ENCODE measurements at regions not wholly inside any gene's neighbourhood (a gene's known extent, or its start where the extent isn't known, plus 50 kb on each side); places are given as distances from the start of the nearest gene placed in this dataset.

DNA sequence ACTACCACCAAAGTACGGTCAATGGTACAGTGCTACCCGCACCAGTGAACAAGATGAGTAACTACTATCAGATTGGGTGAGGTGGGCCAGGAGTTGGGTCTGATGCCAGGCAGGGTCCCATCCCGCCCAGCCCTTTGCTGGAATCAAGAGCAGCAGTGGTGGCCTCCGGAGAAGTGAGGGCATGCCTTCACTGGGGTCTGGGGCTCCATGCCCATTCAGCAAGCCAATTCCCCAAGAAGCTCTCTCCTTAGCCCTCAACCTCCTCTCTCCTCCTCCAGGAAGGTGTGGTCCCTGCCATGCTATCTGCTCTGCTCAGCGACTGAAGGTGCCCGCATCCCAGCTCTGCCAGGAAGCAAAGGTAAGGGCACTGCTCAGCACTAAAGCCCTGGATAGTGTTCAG lies 62.7 kb upstream of the CPLX2 start:
- no peak overlapping the region for H3K27ac Mint-ChIP-seq
- H3K9me3 Mint-ChIP-seq: peaks cover 0 to 5% (median 0%) of the 10 kb centered on the region in 7 donors
- H3K4me3 Mint-ChIP-seq: no peak overlapping the region
- no peaks in the 10 kb centered on the region for H3K36me3 ChIP-seq (ENCODE audit: control insufficient read depth, insufficient read depth, low read length)
- H3K27me3 Mint-ChIP-seq: peaks cover 10% of the 10 kb centered on the region
- H3K4me1 ChIP-seq (ENCODE audit: control insufficient read depth, insufficient read depth, low read length, poor library complexity, severe bottlenecking): no peaks in the 10 kb centered on the region
- ATAC-seq (ENCODE audit: low read depth in 2 of 2): no peak
- no peaks in the 10 kb centered on the region for H3K27me3 ChIP-seq (ENCODE audit: control insufficient read depth, insufficient read depth, low read length)
- H3K4me3 ChIP-seq (ENCODE audit: low read depth, low read length): no peak overlapping the region
- no peaks in the 10 kb centered on the region for H3K4me1 Mint-ChIP-seq
- no peak for DNase-seq
- H3K9me3 ChIP-seq (ENCODE audit: control insufficient read depth in 2 of 2, low read length in 2 of 2): no peaks in the 10 kb centered on the region
- no peaks in the 10 kb centered on the region for H3K36me3 Mint-ChIP-seq
- no peak overlapping the region for H3K27ac ChIP-seq (ENCODE audit: insufficient read depth, low read length, poor library complexity, severe bottlenecking)

GRCh38 chr5:175809531-175810121 lies 61.8 kb upstream of the CPLX2 start:
- Mint-ChIP-seq H3K27me3 (peaks cover 14% of the 10 kb centered on the region), H3K9me3 (peaks cover 0 to 5% (median 0%) of the 10 kb centered on the region in 7 donors)

GRCh38 chr5:175810457-175810856 lies 60.9 kb upstream of the CPLX2 start:
- DNase-seq: no peak
- no peaks in the 10 kb centered on the region for H3K36me3 Mint-ChIP-seq

More at GRCh38 chr5:175809531-175810121, 61.8 kb upstream of the CPLX2 start:
- no peaks in the 10 kb centered on the region for H3K36me3 ChIP-seq (ENCODE audit: control insufficient read depth, insufficient read depth, low read length)
- H3K4me1 ChIP-seq (ENCODE audit: control insufficient read depth, insufficient read depth, low read length, poor library complexity, severe bottlenecking): no peaks in the 10 kb centered on the region
- H3K4me3 Mint-ChIP-seq: no peak overlapping the region
- H3K27ac ChIP-seq (ENCODE audit: insufficient read depth, low read length, poor library complexity, severe bottlenecking): no peak overlapping the region
- no peaks in the 10 kb centered on the region for H3K27me3 ChIP-seq (ENCODE audit: control insufficient read depth, insufficient read depth, low read length)
- DNase-seq: no peak
- no peaks in the 10 kb centered on the region for H3K4me1 Mint-ChIP-seq
- no peak for ATAC-seq (ENCODE audit: low read depth in 2 of 2)
- no peaks in the 10 kb centered on the region for H3K36me3 Mint-ChIP-seq
- no peak overlapping the region for H3K4me3 ChIP-seq (ENCODE audit: low read depth, low read length)
- no peaks in the 10 kb centered on the region for H3K9me3 ChIP-seq (ENCODE audit: control insufficient read depth in 2 of 2, low read length in 2 of 2)
- H3K27ac Mint-ChIP-seq: no peak overlapping the region

DNA sequence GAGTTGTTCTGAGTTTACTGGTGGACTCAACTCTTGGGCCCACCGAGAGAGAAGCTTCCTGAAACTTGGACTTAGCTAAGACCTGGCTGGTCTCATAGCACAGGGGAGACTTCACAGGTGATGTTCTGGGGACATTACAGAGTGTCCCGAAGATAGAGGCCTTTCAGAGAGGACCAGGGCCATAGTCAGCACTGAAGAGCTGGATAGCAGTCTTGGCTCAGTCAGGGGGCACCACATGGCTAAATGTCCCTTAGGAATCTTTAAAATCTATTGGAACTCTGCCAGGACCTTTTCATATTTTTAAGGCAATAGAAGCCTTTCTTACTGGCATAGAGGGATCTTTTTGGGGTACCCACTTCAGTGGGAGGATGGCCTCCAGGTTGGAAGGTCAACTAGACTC lies 59.8 kb upstream of the CPLX2 start:
- H3K27ac ChIP-seq (ENCODE audit: insufficient read depth, low read length, poor library complexity, severe bottlenecking): no peak overlapping the region
- H3K4me1 ChIP-seq (ENCODE audit: control insufficient read depth, insufficient read depth, low read length, poor library complexity, severe bottlenecking): no peaks in the 10 kb centered on the region
- H3K27me3 Mint-ChIP-seq: peaks cover 9% of the 10 kb centered on the region
- no peak overlapping the region for H3K4me3 Mint-ChIP-seq
- no peaks in the 10 kb centered on the region for H3K9me3 ChIP-seq (ENCODE audit: control insufficient read depth in 2 of 2, low read length in 2 of 2)
- H3K27ac Mint-ChIP-seq: no peak overlapping the region
- no peaks in the 10 kb centered on the region for H3K36me3 ChIP-seq (ENCODE audit: control insufficient read depth, insufficient read depth, low read length)
- no peaks in the 10 kb centered on the region for H3K36me3 Mint-ChIP-seq
- DNase-seq: no peak
- H3K27me3 ChIP-seq (ENCODE audit: control insufficient read depth, insufficient read depth, low read length): no peaks in the 10 kb centered on the region
- no peak for ATAC-seq (ENCODE audit: low read depth in 2 of 2)
- H3K4me1 Mint-ChIP-seq: no peaks in the 10 kb centered on the region
- no peak overlapping the region for H3K4me3 ChIP-seq (ENCODE audit: low read depth, low read length)
- peaks cover 0 to 5% (median 0%) of the 10 kb centered on the region in 7 donors for H3K9me3 Mint-ChIP-seq

More at GRCh38 chr5:175810457-175810856, 60.9 kb upstream of the CPLX2 start:
- Histone ChIP-seq H3K4me3 (ENCODE audit: low read depth, low read length) (no peak overlapping the region), H3K9me3 (ENCODE audit: control insufficient read depth in 2 of 2, low read length in 2 of 2) (no peaks in the 10 kb centered on the region), H3K4me1 (ENCODE audit: control insufficient read depth, insufficient read depth, low read length, poor library complexity, severe bottlenecking) (no peaks in the 10 kb centered on the region), H3K27me3 (ENCODE audit: control insufficient read depth, insufficient read depth, low read length) (no peaks in the 10 kb centered on the region), H3K27ac (ENCODE audit: insufficient read depth, low read length, poor library complexity, severe bottlenecking) (no peak overlapping the region), H3K36me3 (ENCODE audit: control insufficient read depth, insufficient read depth, low read length) (no peaks in the 10 kb centered on the region)
- Mint-ChIP-seq H3K27ac (no peak overlapping the region), H3K4me3 (no peak overlapping the region), H3K4me1 (no peaks in the 10 kb centered on the region), H3K27me3 (peaks cover 14% of the 10 kb centered on the region), H3K9me3 (peaks cover 0 to 5% (median 0%) of the 10 kb centered on the region in 7 donors)
- no peak for ATAC-seq (ENCODE audit: low read depth in 2 of 2)

DNA sequence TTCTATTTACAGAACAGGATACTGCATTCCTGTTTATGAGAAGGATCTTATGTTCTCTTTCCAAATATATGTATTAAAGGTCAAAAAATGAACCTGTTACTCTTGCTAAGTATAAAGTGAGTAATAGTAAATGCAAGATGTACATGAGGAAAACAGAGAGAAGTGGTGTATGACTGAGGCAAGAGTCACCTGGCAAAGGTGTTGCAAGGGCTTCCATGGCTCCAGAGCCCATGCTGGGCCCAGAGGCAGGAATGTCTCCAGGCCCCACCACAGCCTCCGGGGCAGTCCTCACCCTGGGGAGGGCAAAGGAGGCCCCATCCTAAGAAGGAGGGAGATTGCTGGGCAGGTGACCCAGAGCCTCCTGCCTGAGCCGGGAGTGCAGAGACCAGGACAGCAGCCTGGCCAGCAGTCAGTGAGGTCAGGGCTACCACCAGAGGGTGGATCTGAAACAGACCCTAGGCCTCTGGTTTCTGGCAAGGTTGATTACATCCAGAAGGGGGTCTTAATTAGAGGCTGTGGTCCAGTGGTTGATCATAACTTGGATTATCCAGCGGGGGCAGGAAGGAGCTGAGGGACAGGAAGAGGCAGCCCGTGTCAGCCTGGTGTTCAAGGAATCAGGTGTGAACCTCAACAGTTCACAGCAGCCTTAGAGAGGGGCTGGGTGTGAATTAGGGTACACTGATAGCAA lies 57.3 kb upstream of the CPLX2 start:
- Mint-ChIP-seq H3K4me1 (no peaks in the 10 kb centered on the region), H3K4me3 (no peak overlapping the region), H3K27ac (no peak overlapping the region), H3K27me3 (peaks cover 9% of the 10 kb centered on the region), H3K9me3 (peaks cover 0 to 3% (median 0%) of the 10 kb centered on the region in 7 donors), H3K36me3 (no peaks in the 10 kb centered on the region)
- no peaks in the 10 kb centered on the region for H3K36me3 ChIP-seq (ENCODE audit: control insufficient read depth, insufficient read depth, low read length)
- H3K4me3 ChIP-seq (ENCODE audit: low read depth, low read length): no peak overlapping the region
- no peak for ATAC-seq (ENCODE audit: low read depth in 2 of 2)
- H3K27ac ChIP-seq (ENCODE audit: insufficient read depth, low read length, poor library complexity, severe bottlenecking): no peak overlapping the region
- no peaks in the 10 kb centered on the region for H3K9me3 ChIP-seq (ENCODE audit: control insufficient read depth in 2 of 2, low read length in 2 of 2)
- DNase-seq: no peak
- H3K27me3 ChIP-seq (ENCODE audit: control insufficient read depth, insufficient read depth, low read length): no peaks in the 10 kb centered on the region
- no peaks in the 10 kb centered on the region for H3K4me1 ChIP-seq (ENCODE audit: control insufficient read depth, insufficient read depth, low read length, poor library complexity, severe bottlenecking)

DNA sequence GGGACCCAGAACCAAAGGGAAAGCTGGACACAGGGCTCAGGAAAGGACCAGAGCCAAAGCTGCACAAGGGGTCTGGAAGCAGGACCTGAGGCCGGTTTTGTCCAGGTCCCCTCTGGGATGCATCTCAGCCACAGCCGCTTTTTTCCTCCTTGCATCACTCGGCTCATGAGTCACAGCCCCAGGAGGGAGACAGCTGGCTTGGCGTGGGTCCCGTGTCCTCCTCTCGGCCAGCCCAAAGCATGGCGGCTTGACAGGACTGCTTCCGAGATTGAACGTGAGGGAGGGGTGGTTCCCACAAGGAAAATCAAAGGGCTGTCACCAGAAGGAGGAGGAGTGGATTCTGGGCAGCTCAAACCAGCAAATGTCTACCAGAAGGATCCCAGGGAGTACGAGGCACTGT lies 56.7 kb upstream of the CPLX2 start:
- DNase-seq: no peak
- H3K36me3 ChIP-seq (ENCODE audit: control insufficient read depth, insufficient read depth, low read length): no peaks in the 10 kb centered on the region
- Mint-ChIP-seq H3K9me3 (peaks cover 0 to 3% (median 0%) of the 10 kb centered on the region in 7 donors), H3K36me3 (no peaks in the 10 kb centered on the region), H3K4me3 (no peak overlapping the region), H3K4me1 (no peaks in the 10 kb centered on the region), H3K27me3 (peaks cover 9% of the 10 kb centered on the region), H3K27ac (no peak overlapping the region)
- H3K27ac ChIP-seq (ENCODE audit: insufficient read depth, low read length, poor library complexity, severe bottlenecking): no peak overlapping the region
- no peak for ATAC-seq (ENCODE audit: low read depth in 2 of 2)
- H3K4me1 ChIP-seq (ENCODE audit: control insufficient read depth, insufficient read depth, low read length, poor library complexity, severe bottlenecking): no peaks in the 10 kb centered on the region
- no peak overlapping the region for H3K4me3 ChIP-seq (ENCODE audit: low read depth, low read length)
- H3K27me3 ChIP-seq (ENCODE audit: control insufficient read depth, insufficient read depth, low read length): no peaks in the 10 kb centered on the region
- no peaks in the 10 kb centered on the region for H3K9me3 ChIP-seq (ENCODE audit: control insufficient read depth in 2 of 2, low read length in 2 of 2)

DNA sequence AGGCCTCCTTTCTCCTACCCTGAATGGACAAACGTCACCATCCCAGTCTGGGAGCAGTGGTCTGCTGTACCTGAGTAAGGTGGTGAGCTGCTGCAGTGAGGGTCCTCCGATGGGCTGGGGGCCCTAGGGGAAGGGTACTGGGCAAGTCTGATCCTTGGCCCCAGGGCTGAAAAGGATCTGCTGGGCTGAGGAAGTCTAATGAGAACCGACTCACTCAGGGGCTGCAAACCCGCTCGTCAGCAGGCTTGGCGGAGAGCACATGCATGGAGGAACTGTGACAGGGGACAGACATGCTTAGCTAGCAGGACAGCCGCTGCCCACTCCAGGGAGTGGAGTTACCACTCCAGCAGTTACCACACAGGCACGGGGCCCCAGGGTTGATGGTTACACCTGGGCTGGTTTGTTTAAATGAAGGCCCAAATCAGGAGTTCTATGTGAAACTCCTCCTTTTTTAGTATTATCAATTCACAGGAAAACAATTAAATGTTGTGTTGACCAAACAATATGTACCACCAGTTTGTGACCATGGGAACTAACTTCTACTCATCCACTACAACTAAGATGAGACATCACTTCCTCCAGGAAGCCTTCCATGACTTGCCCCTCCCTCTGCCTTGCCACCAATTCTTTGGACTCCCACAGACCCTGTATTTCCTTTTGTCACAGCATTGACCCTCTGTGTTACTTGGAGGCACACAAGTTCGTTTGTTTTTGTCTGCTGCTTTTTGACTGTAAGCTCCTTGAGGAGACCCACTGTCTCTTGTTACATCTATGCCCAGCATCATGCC lies 56.1 kb upstream of the CPLX2 start:
- Histone ChIP-seq H3K4me3 (ENCODE audit: low read depth, low read length) (no peak overlapping the region), H3K27me3 (ENCODE audit: control insufficient read depth, insufficient read depth, low read length) (no peaks in the 10 kb centered on the region), H3K4me1 (ENCODE audit: control insufficient read depth, insufficient read depth, low read length, poor library complexity, severe bottlenecking) (no peaks in the 10 kb centered on the region), H3K9me3 (ENCODE audit: control insufficient read depth in 2 of 2, low read length in 2 of 2) (no peaks in the 10 kb centered on the region), H3K27ac (ENCODE audit: insufficient read depth, low read length, poor library complexity, severe bottlenecking) (no peak overlapping the region), H3K36me3 (ENCODE audit: control insufficient read depth, insufficient read depth, low read length) (no peaks in the 10 kb centered on the region)
- no peaks in the 10 kb centered on the region for H3K36me3 Mint-ChIP-seq
- peaks cover 9% of the 10 kb centered on the region for H3K27me3 Mint-ChIP-seq
- H3K27ac Mint-ChIP-seq: no peak overlapping the region
- no peak overlapping the region for H3K4me3 Mint-ChIP-seq
- H3K4me1 Mint-ChIP-seq: no peaks in the 10 kb centered on the region
- peaks cover 0 to 2% (median 0%) of the 10 kb centered on the region in 7 donors for H3K9me3 Mint-ChIP-seq
- DNase-seq: no peak
- no peak for ATAC-seq (ENCODE audit: low read depth in 2 of 2)
